Upper lobe of left lung (tissue), 6 donors: ENCODE measurements at regions not wholly inside any gene's neighbourhood (a gene's known extent, or its start where the extent isn't known, plus 50 kb on each side); places are given as distances from the start of the nearest gene placed in this dataset.

Experiments
- ATAC-seq, 2 donors: fragments of 200-7000 bp; cut with Tn5 transposase; one replicate each; pipeline ENCODE4 v1.9.1; 2022; ENCODE audit warnings: mild to moderate bottlenecking in 2 of 2, moderate library complexity in 2 of 2; ENCODE audit not compliant: low FRiP score in 2 of 2
- DNase-seq, 2 donors: peaks; one replicate each; pipeline ENCODE4 v3.0.0-alpha.2; 2019 to 2020
- H3K27ac ChIP-seq, 4 donors: fragments of 200-600 bp; sonication (generic); one replicate each; pipeline ENCODE4 v1.5.1; 2016 to 2019
- H3K27me3 ChIP-seq, 4 donors: fragments of 200-600 bp; sonication (generic); one replicate each; pipeline ENCODE4 v1.5.1; 2017 to 2019
- H3K36me3 ChIP-seq, 4 donors: fragments of 200-600 bp; sonication (generic); one replicate each; pipeline ENCODE4 v1.5.1; 2016 to 2019
- H3K4me1 ChIP-seq, 4 donors: fragments of 200-600 bp; sonication (generic); one replicate each; pipeline ENCODE4 v1.5.1; 2018 to 2019
- H3K4me3 ChIP-seq, 4 donors: fragments of 200-600 bp; sonication (generic); one replicate each; pipeline ENCODE4 v1.5.1; 2017 to 2019; ENCODE audit warnings: mild to moderate bottlenecking in 2 of 4, moderate library complexity in 1 of 4
- H3K9me3 ChIP-seq, 4 donors: fragments of 200-600 bp; sonication (generic); one replicate each; pipeline ENCODE4 v1.5.1; 2018 to 2019
- CTCF ChIP-seq, 6 experiments: fragments of 450-650 bp in 4 of 6; fragments of 200-600 bp in 2 of 6; sonication (generic) in 2 of 6; IDR thresholded peaks; one replicate each; pipeline ENCODE4 v1.5.1; 2016 to 2019; ENCODE audit warnings: antibody characterized with exemption in 6 of 6
- EP300 ChIP-seq, 4 donors: sonication (generic); formaldehyde crosslinking; IDR thresholded peaks; one replicate each; pipeline ENCODE4 v1.5.1; 2017; ENCODE audit warnings: antibody characterized with exemption in 4 of 4, control low read depth in 2 of 4
- POLR2A ChIP-seq, 4 donors: fragments of 450-650 bp; IDR thresholded peaks; one replicate each; pipeline ENCODE4 v1.5.1; 2016 to 2017; ENCODE audit warnings: antibody characterized with exemption in 4 of 4, mild to moderate bottlenecking in 2 of 4
- POLR2AphosphoS5 ChIP-seq, 2 donors: sonication (generic); formaldehyde crosslinking; IDR thresholded peaks; one replicate each; pipeline ENCODE4 v1.5.1; 2017; ENCODE audit warnings: antibody characterized with exemption in 2 of 2
- WGBS, 2 donors: methylation state at CpG; one replicate each; pipeline ENCODE4 v1.1.5; 2017 to 2018; 5-methylcytosine and 5-hydroxymethylcytosine counted together
- donor health status: DM: no; HTN: no; CAD: no; lungs with moderate emphysema.
- donor health status: DM: no; HTN: yes; CAD: no; lungs with severe emphysema.

GRCh38 chr11:26827567-26828081, 105.8 kb upstream of the SLC5A12 start:
- no peaks in the 10 kb centered on the region for H3K36me3 ChIP-seq
- ATAC-seq (no peak), DNase-seq (no peak)
- no peak overlapping the region for H3K4me3 ChIP-seq
- 54 to 57% methylated on average over 10 of the region's 10 CpGs for WGBS, 2 donors
- no peak overlapping the region for H3K27ac ChIP-seq
- H3K4me1 ChIP-seq, result no peaks in the 10 kb centered on the region
- peaks cover 11 to 19% (median 13%) of the 10 kb centered on the region in 4 donors for H3K9me3 ChIP-seq
- no peaks in the 10 kb centered on the region for H3K27me3 ChIP-seq
- TF ChIP-seq CTCF (IDR thresholded peaks at IDR 0.05) (no peak), POLR2AphosphoS5 (IDR thresholded peaks at IDR 0.05) (peak; percentile 14 to 44), POLR2A (IDR thresholded peaks at IDR 0.05) (no peak), EP300 (IDR thresholded peaks at IDR 0.05) (no peak)

GRCh38 chr11:26828288-26828687, 106.4 kb upstream of the SLC5A12 start:
- WGBS, 2 donors, result 59 to 66% methylated on average over 2 of the region's 2 CpGs
- H3K4me3 ChIP-seq, result no peak overlapping the region
- H3K36me3 ChIP-seq, result no peaks in the 10 kb centered on the region
- no peaks in the 10 kb centered on the region for H3K4me1 ChIP-seq
- H3K9me3 ChIP-seq, result peaks cover 10 to 15% (median 11%) of the 10 kb centered on the region in 4 donors
- no peaks in the 10 kb centered on the region for H3K27me3 ChIP-seq
- ATAC-seq (no peak), DNase-seq (no peak)
- no peak overlapping the region for H3K27ac ChIP-seq
- TF ChIP-seq EP300 (IDR thresholded peaks at IDR 0.05), result no peak
- no peak for TF ChIP-seq POLR2AphosphoS5 (IDR thresholded peaks at IDR 0.05)

GRCh38 chr11:26830218-26830617, 108.4 kb upstream of the SLC5A12 start:
- no peak overlapping the region for H3K27ac ChIP-seq
- TF ChIP-seq EP300 (IDR thresholded peaks at IDR 0.05) (no peak), CTCF (IDR thresholded peaks at IDR 0.05) (no peak)
- no peaks in the 10 kb centered on the region for H3K27me3 ChIP-seq
- no peaks in the 10 kb centered on the region for H3K36me3 ChIP-seq
- WGBS, 2 donors, result 79 to 86% methylated on average over 1 of the region's 1 CpG
- no peaks in the 10 kb centered on the region for H3K4me1 ChIP-seq
- ATAC-seq, result no peak
- DNase-seq, result no peak
- H3K9me3 ChIP-seq, result no peaks in the 10 kb centered on the region
- no peak overlapping the region for H3K4me3 ChIP-seq

- no peak for DNase-seq
- Histone ChIP-seq H3K9me3 (no peaks in the 10 kb centered on the region), H3K36me3 (no peaks in the 10 kb centered on the region), H3K4me3 (no peak overlapping the region), H3K27me3 (no peaks in the 10 kb centered on the region), H3K27ac (no peak overlapping the region), H3K4me1 (no peaks in the 10 kb centered on the region)
- TF ChIP-seq EP300 (IDR thresholded peaks at IDR 0.05) (no peak), POLR2A (IDR thresholded peaks at IDR 0.05) (no peak), POLR2AphosphoS5 (IDR thresholded peaks at IDR 0.05) (no peak), CTCF (IDR thresholded peaks at IDR 0.05) (no peak)
- ATAC-seq, result no peak
These were observed 108.9 kb upstream of the SLC5A12 start for GRCh38 chr11:26830757-26831156.

- no peak for TF ChIP-seq POLR2A (IDR thresholded peaks at IDR 0.05)
- no peak for TF ChIP-seq CTCF (IDR thresholded peaks at IDR 0.05)
- TF ChIP-seq EP300 (IDR thresholded peaks at IDR 0.05), result no peak
- no peak for TF ChIP-seq POLR2AphosphoS5 (IDR thresholded peaks at IDR 0.05)
- no peak overlapping the region for H3K27ac ChIP-seq
- H3K27me3 ChIP-seq, result no peaks in the 10 kb centered on the region
- H3K36me3 ChIP-seq, result no peaks in the 10 kb centered on the region
- H3K4me3 ChIP-seq, result no peak overlapping the region
- ATAC-seq, result no peak
- no peak for DNase-seq
- H3K4me1 ChIP-seq, result no peaks in the 10 kb centered on the region
- no peaks in the 10 kb centered on the region for H3K9me3 ChIP-seq
These were observed 112.7 kb upstream of the SLC5A12 start for GRCh38 chr11:26834601-26835000.
